Nephron (organoid): ENCODE measurements at regions not wholly inside any gene's neighbourhood (a gene's known extent, or its start where the extent isn't known, plus 50 kb on each side); places are given as distances from the start of the nearest gene placed in this dataset.

ENCODE experiments used
- H3K27ac Mint-ChIP-seq, 3 experiments: 2 replicates each; pipeline ENCODE4 v1.8.0; 2020; ENCODE audit warnings: mixed read lengths in 3 of 3, mild to moderate bottlenecking in 2 of 3, moderate library complexity in 1 of 3
- H3K27me3 Mint-ChIP-seq: 2 replicates; pipeline ENCODE4 v1.8.0; 2021; ENCODE audit warnings: low read depth, mild to moderate bottlenecking, moderate library complexity, mixed read lengths
- H3K36me3 Mint-ChIP-seq: 2 replicates; pipeline ENCODE4 v1.8.0; 2020; ENCODE audit warnings: low read depth, mixed read lengths
- H3K4me1 Mint-ChIP-seq: 2 replicates; pipeline ENCODE4 v1.8.0; 2020; ENCODE audit warnings: mixed read lengths
- H3K4me3 Mint-ChIP-seq, 3 experiments: 2 replicates each; pipeline ENCODE4 v1.8.0; 2020; ENCODE audit warnings: mild to moderate bottlenecking in 3 of 3, mixed read lengths in 3 of 3, moderate library complexity in 2 of 3
- H3K9me3 Mint-ChIP-seq: 2 replicates; pipeline ENCODE4 v1.8.0; 2020; ENCODE audit warnings: mixed read lengths
- TF ChIP-seq, protein P1 (sequence below), 3 experiments: fragments of 200-600 bp; sonication (generic); IDR thresholded peaks; one replicate each; pipeline ENCODE4 v1.5.0; 2021; ENCODE audit warnings: antibody characterized with exemption in 3 of 3; ENCODE audit not compliant: unreplicated experiment in 3 of 3

DNA sequence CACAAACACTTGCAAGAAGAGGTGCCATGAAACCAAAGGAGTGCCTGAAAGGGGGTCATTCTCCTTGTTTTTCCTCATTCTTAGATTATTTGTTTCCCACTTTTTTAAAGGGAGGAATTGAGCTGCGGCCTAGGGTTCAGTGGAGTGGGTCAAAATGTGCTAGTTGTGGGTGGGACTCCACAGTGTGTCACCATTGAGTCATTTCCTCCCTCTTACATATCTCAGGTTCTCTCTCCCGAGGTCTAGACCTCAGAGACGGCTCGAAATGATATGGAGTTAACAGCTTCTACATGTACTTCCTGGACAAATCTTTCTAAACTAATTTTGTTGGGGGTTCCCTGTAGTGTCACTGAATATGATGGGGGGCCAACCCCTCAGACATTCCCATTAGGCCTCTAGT lies 328.4 kb upstream of the SPANXN1 start:
- Mint-ChIP-seq H3K4me3 (no peak overlapping the region), H3K27ac (no peak overlapping the region), H3K4me1 (no peaks in the 10 kb centered on the region), H3K36me3 (no peaks in the 10 kb centered on the region), H3K9me3 (peaks cover 15% of the 10 kb centered on the region), H3K27me3 (no peaks in the 10 kb centered on the region)
- TF ChIP-seq, protein P1, sequence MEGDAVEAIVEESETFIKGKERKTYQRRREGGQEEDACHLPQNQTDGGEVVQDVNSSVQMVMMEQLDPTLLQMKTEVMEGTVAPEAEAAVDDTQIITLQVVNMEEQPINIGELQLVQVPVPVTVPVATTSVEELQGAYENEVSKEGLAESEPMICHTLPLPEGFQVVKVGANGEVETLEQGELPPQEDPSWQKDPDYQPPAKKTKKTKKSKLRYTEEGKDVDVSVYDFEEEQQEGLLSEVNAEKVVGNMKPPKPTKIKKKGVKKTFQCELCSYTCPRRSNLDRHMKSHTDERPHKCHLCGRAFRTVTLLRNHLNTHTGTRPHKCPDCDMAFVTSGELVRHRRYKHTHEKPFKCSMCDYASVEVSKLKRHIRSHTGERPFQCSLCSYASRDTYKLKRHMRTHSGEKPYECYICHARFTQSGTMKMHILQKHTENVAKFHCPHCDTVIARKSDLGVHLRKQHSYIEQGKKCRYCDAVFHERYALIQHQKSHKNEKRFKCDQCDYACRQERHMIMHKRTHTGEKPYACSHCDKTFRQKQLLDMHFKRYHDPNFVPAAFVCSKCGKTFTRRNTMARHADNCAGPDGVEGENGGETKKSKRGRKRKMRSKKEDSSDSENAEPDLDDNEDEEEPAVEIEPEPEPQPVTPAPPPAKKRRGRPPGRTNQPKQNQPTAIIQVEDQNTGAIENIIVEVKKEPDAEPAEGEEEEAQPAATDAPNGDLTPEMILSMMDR (IDR thresholded peaks at IDR 0.05; ENCODE audit: unreplicated experiment in 3 of 3) = no peak

DNA sequence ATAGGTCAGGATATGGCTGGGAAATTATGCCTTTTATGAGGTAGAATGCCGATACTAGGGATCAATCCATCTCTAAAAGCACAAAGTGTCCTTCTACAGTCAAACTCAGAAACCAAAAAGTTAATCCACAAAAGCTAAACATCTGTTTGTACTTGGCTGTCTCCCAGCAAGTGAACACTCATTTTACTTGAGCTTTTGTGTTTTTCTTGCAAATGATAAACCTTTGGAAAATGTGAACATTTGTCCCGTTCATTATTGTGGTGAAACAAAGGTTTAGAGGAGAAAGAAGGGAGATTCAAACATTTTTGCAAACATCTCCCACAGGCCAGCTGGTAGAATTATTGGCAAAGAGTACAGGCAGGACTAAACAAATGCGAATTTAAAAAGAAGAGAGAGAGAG lies 300.6 kb upstream of the SPANXN1 start:
- Mint-ChIP-seq H3K9me3 (peaks cover 8% of the 10 kb centered on the region), H3K27me3 (no peaks in the 10 kb centered on the region), H3K4me3 (no peak overlapping the region), H3K4me1 (no peaks in the 10 kb centered on the region), H3K36me3 (no peaks in the 10 kb centered on the region), H3K27ac (no peak overlapping the region)
- TF ChIP-seq, protein P1 (IDR thresholded peaks at IDR 0.05; ENCODE audit: unreplicated experiment in 3 of 3) = no peak
